SK-N-MC (cell line): ENCODE measurements at regions not wholly inside any gene's neighbourhood (a gene's known extent, or its start where the extent isn't known, plus 50 kb on each side); places are given as distances from the start of the nearest gene placed in this dataset.

Experiments
- DNase-seq: peaks from one replicate; pipeline ENCODE4 v3.0.0-alpha.2; 2011; ENCODE audit warnings: low read depth, low spot score
- H3K27ac ChIP-seq: fragments of 200-600 bp; sonication (generic); 2 replicates; pipeline ENCODE4 v1.5.1; 2016; ENCODE audit warnings: mixed run types
- H3K36me3 ChIP-seq: fragments of 200-600 bp; sonication (generic); 2 replicates; pipeline ENCODE4 v1.6.1; 2017; ENCODE audit warnings: antibody characterized with exemption, low read length, mixed read lengths; ENCODE audit not compliant: insufficient read depth
- H3K4me3 ChIP-seq: fragments of 200-600 bp; sonication (generic); 2 replicates; pipeline ENCODE4 v1.5.1; 2016
- H3K9ac ChIP-seq: fragments of 200-600 bp; sonication (generic); 2 replicates; pipeline ENCODE4 v1.8.0; 2017; ENCODE audit warnings: mixed run types, mixed read lengths; ENCODE audit not compliant: insufficient read length
- H3K9me3 ChIP-seq: fragments of 200-600 bp; sonication (generic); 2 replicates; pipeline ENCODE4 v1.6.1; 2017; ENCODE audit warnings: low read depth, mild to moderate bottlenecking, antibody characterized with exemption, low read length, moderate library complexity, mixed read lengths
- EZH2 ChIP-seq: fragments of 200-600 bp; sonication (generic); IDR thresholded peaks from one replicate; pipeline ENCODE4 v1.6.1; 2017; ENCODE audit warnings: antibody characterized with exemption
- FOXP2 ChIP-seq: optimal IDR thresholded peaks from 2 replicates; pipeline ENCODE3; 2011; ENCODE audit warnings: mild to moderate bottlenecking, moderate library complexity; ENCODE audit not compliant: insufficient read depth; ENCODE audit errors: extremely low read length, control extremely low read depth
- POLR2AphosphoS5 ChIP-seq: IDR thresholded peaks from 2 replicates; pipeline ENCODE4 v1.6.1; 2012; ENCODE audit warnings: mild to moderate bottlenecking, low read depth, low read length, borderline replicate concordance

DNA sequence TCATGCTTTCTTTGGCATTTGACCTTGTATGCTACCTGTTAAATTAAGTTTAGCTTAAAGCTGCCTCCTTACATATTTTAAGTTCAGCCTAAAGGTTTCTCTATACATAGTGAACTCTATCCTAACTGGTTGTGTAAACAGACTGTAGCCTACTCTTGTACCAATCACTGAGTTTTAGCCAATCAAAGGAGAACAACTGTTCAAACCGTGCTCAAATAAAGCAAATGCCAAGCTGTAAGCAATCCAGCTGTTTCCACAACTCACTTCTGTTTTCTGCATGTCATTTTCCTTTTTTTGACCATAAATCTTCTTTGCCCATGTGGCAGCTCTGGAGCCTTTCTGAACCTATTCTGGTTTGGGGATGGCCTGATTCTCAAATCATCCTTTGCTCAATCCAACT, 1603.8 kb upstream of the ACVR2A start:
- Histone ChIP-seq H3K4me3 (no peak overlapping the region), H3K9me3 (no peaks in the 10 kb centered on the region), H3K36me3 (no peaks in the 10 kb centered on the region), H3K9ac (no peak overlapping the region), H3K27ac (no peak overlapping the region)
- no peak for TF ChIP-seq EZH2
- no peak for TF ChIP-seq POLR2AphosphoS5
- TF ChIP-seq FOXP2, result no peak
- DNase-seq, result no peak

DNA sequence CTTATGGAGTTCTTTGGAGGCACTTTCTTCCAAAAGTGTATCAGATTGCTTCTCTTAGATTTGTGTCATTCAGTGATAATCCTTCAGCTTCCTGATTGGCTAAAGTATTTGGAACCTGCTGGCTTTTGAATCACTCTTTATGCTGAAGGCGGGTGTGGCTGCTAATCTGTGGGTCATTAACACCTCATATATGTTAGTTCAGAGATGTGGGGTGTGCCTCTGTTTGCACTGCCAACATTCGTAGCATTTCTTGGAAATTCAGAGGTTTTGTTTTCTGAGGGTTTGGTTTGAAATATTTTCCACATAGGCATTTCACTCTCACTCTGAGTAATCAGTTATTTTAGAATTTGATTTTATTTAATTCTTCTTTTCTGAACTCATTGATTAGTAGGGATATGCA, 1604.4 kb upstream of the ACVR2A start:
- Histone ChIP-seq H3K36me3 (no peaks in the 10 kb centered on the region), H3K4me3 (no peak overlapping the region), H3K9me3 (no peaks in the 10 kb centered on the region), H3K9ac (no peak overlapping the region), H3K27ac (no peak overlapping the region)
- no peak for DNase-seq
- TF ChIP-seq FOXP2, result no peak
- no peak for TF ChIP-seq EZH2
- no peak for TF ChIP-seq POLR2AphosphoS5

DNA sequence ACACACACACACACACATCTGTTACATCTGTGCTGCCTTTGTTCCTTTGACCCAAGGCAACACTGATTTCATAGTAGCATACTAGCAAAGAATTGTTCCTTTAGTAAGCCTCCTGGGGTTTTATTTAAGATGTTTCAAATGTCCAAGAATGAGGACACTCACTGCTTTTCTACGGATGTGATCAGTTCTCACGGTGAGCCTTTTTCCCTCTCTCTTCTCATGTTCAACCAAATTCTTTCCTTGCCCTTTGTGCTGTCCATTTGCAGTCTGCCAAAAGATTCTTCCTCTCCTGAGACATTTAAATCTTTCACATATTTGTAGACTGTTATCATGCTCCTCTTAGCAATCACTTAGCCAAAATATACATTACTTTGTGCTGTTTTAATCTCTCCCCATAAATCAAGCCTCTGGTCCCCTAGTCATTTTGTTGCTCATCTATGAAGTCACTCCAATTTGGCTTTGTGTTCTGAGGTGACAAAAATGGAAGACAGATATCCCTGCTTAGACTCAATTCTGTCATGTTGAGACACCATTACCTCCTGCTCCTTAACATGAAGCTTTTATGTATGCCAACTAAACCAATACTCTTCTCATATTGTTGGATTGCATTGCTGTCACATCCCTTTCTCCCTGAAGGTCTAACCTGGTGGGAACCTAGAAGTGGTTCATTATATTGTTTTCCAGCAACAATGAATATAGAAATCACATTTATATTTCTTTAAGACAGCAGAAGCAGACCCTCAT, 1605.3 kb upstream of the ACVR2A start:
- TF ChIP-seq FOXP2 (no peak), POLR2AphosphoS5 (no peak), EZH2 (no peak)

DNA sequence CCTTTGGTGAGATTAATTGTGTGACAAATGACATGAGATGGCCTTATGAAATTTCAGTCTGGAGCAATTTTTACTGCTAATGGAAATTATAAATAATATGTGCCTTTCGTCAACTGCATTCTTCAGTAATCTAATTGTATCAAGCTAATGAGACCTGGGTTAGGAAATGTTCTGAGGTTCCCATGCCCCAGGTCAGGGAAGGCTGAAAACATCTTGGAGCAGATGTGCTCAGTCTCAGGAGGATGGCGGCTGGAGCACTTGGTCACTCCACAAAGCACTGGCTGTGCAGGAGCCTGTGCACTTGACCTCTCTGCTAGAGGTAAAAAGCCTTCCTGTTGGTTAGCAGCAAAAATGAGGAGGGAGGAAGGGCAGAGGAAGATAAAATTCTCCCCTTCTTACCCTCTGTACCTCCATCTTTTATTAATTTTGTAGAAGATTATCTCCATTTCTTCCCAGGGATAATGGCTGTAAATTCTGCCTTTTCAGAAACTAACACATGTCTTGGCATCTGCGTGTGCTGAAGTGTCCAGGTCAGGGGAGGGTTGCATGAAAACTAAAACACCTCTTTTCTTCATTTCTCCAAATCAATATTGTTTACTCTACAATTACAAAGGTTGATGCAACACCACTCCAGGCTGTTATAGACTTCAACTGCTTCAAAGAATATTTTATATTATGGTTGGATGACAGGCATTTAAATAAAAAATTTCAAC, 1606.4 kb upstream of the ACVR2A start:
- Histone ChIP-seq H3K4me3 (no peak overlapping the region), H3K9ac (no peak overlapping the region), H3K36me3 (no peaks in the 10 kb centered on the region), H3K9me3 (no peaks in the 10 kb centered on the region), H3K27ac (no peak overlapping the region)
- TF ChIP-seq EZH2 (no peak), POLR2AphosphoS5 (no peak), FOXP2 (no peak)
- DNase-seq, result no peak

More for the DNA sequence above, 1605.3 kb upstream of the ACVR2A start:
- H3K9me3 ChIP-seq, result no peaks in the 10 kb centered on the region
- H3K36me3 ChIP-seq, result no peaks in the 10 kb centered on the region
- no peak for DNase-seq
- no peak overlapping the region for H3K9ac ChIP-seq
- no peak overlapping the region for H3K27ac ChIP-seq
- H3K4me3 ChIP-seq, result no peak overlapping the region

DNA sequence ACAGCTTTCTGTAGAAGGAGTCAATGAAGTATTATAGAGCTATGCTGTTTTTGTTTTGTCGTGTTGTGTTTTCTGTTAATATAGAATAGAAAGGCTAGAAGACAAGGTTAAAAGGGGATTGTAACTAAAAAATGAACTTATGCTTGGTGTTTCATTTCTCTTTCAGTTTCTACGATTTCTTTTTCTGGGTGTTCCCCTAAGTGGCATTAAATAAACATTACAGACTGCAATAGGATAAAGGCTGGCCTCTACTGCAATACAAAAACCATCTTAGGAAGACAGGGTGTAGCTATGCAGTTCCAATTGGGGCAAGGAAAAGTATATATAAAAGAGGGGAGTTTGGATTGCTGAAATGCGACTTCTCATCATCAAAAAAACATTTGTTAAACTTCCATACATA, 1609.7 kb upstream of the ACVR2A start:
- no peak for TF ChIP-seq FOXP2
- no peak for TF ChIP-seq EZH2
- TF ChIP-seq POLR2AphosphoS5, result no peak
- Histone ChIP-seq H3K9ac (no peak overlapping the region), H3K4me3 (no peak overlapping the region), H3K9me3 (no peaks in the 10 kb centered on the region), H3K27ac (no peak overlapping the region), H3K36me3 (no peaks in the 10 kb centered on the region)
- DNase-seq, result no peak

DNA sequence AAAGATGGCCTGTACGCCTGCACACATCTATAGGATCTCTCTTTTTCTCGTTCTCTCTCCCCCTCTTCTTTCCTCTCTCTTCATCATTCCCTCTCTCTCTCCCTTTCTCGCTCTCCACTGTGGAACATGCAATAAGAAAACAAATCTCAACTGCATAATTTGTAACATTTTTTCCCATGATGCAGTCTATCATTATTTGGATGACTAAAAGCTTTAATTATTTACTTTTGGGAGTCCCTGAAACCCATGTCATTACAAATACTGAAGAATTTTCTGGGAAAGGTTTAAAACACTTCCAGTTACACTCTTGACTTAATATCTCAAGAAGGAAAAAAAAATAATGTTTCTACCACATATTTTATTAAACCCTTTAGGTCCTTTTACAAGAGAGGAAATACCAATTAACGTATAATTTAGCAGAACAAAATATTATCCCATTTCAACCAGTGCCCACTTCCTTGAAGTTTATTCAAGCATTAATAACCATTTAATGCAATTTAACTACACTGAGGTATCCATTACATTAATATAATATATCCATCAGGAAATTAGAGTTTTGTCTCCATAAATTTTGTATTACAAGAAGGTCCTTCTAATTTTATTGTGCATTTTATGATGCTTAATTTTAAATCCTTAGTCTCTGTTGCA, 1615.2 kb upstream of the ACVR2A start:
- H3K9me3 ChIP-seq, result no peaks in the 10 kb centered on the region
- DNase-seq, result peak; percentile 58
- H3K36me3 ChIP-seq, result no peaks in the 10 kb centered on the region
- no peak overlapping the region for H3K27ac ChIP-seq
- no peak overlapping the region for H3K9ac ChIP-seq
- peak; percentile 58; the same call in 1 of the 2 replicates for TF ChIP-seq POLR2AphosphoS5
- no peak for TF ChIP-seq FOXP2
- H3K4me3 ChIP-seq, result no peak overlapping the region

DNA sequence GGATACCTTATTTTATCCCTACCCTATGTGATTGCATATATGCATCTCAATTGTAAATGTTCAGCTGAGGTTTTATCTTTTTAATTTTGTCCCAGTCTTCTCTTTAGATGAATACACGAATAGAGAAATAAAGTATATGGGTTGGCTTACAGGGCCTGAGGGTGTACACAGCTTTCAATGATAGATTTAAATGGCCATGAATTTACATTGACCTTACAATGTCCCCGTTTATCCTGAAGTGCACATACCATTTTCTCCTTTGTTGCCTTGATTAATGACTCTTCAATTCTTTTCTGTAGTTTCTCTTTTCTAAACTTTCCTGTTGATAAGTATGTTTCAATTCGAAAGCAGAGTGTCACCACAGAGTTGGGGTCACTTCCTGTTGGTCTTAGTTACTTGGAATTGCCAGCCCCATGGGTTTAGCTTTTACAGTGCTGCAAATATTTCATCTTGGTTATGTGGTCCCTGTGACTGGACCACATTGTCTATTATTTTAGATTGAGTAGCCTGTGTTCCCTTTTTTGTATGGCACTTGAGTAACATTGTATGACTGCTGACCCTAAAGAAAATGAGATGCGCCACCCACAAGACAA, 1616.3 kb upstream of the ACVR2A start:
- Histone ChIP-seq H3K4me3 (no peak overlapping the region), H3K9me3 (no peaks in the 10 kb centered on the region), H3K9ac (no peak overlapping the region), H3K27ac (no peak overlapping the region), H3K36me3 (no peaks in the 10 kb centered on the region)
- no peak for DNase-seq
- TF ChIP-seq FOXP2, result no peak
- no peak for TF ChIP-seq POLR2AphosphoS5
- no peak for TF ChIP-seq EZH2

DNA sequence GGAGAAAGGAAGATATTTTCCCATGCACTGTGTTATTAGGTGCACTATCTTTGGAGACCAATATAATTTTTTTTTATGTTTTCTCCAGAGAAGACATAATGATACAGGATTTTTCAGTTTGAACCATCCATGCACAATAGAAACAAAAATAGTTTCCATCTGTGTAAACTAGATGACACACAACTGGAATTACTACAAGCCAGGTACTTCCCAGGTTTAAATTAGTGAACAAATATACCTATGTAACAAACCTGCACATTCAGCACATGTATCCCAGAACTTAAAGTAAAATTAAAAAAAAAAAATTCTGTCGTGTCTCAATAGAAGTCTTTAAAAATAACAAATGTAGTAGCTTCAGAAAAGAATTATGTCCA, 1616.8 kb upstream of the ACVR2A start:
- Histone ChIP-seq H3K4me3 (no peak overlapping the region), H3K9ac (no peak overlapping the region), H3K36me3 (no peaks in the 10 kb centered on the region), H3K27ac (no peak overlapping the region), H3K9me3 (no peaks in the 10 kb centered on the region)
- no peak for TF ChIP-seq FOXP2
- TF ChIP-seq EZH2, result no peak
- no peak for TF ChIP-seq POLR2AphosphoS5
- DNase-seq, result no peak
